ENCODE measurements at regions not wholly inside any gene's neighbourhood (a gene's known extent, or its start where the extent isn't known, plus 50 kb on each side); places are given as distances from the start of the nearest gene placed in this dataset.

GRCh38 chr2:66667301-66667700, 232.4 kb downstream of the MEIS1 start:
- no peak for TF ChIP-seq CTCF (IDR thresholded peaks at IDR 0.05)
- ATAC-seq (ENCODE audit: insufficient number of reproducible peaks, low FRiP score, low read depth): no peak
- H3K36me3 ChIP-seq: no peaks in the 10 kb centered on the region
- no peak overlapping the region for H3K4me3 ChIP-seq
- no peak for DNase-seq (ENCODE audit: low spot score)
- H3K27me3 ChIP-seq (replicated peaks; ENCODE audit: insufficient read depth): no peaks in the 10 kb centered on the region
- no peak overlapping the region for H3K27ac ChIP-seq
- no peaks in the 10 kb centered on the region for H3K4me1 ChIP-seq (ENCODE audit: control insufficient read depth in 1 of 2, low read depth in 2 of 2)
- H3K9me3 ChIP-seq: no peaks in the 10 kb centered on the region

GRCh38 chr2:66673286-66673685, 238.4 kb downstream of the MEIS1 start:
- Histone ChIP-seq H3K27me3 (replicated peaks; ENCODE audit: insufficient read depth) (no peaks in the 10 kb centered on the region), H3K9me3 (no peaks in the 10 kb centered on the region), H3K27ac (no peak overlapping the region), H3K4me1 (ENCODE audit: control insufficient read depth in 1 of 2, low read depth in 2 of 2) (no peaks in the 10 kb centered on the region), H3K4me3 (no peak overlapping the region), H3K36me3 (no peaks in the 10 kb centered on the region)
- ATAC-seq (ENCODE audit: insufficient number of reproducible peaks, low FRiP score, low read depth) (no peak), DNase-seq (ENCODE audit: low spot score) (no peak)
- no peak for TF ChIP-seq CTCF (IDR thresholded peaks at IDR 0.05)

DNA sequence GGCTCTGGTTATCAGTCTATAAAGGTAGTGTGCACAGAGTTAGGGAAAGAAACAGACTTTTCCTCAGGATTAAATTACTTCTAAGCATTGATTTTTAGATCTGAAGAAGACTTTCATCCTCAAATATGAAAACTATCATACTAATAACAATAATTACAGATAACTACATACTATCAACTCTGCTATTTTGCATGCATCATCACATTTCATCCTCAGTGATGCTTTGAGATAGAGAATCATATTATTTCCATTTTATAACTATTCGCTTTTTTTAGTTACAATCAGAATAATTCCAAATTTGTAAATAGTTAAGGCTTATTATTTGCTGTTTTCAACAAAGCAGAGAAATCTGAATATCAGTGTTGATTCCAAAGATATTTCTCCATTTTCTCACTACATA, 239.2 kb downstream of the MEIS1 start:
- TF ChIP-seq CTCF (IDR thresholded peaks at IDR 0.05): no peak
- Histone ChIP-seq H3K4me1 (ENCODE audit: control insufficient read depth in 1 of 2, low read depth in 2 of 2) (no peaks in the 10 kb centered on the region), H3K9me3 (no peaks in the 10 kb centered on the region), H3K27ac (no peak overlapping the region), H3K4me3 (no peak overlapping the region), H3K36me3 (no peaks in the 10 kb centered on the region), H3K27me3 (replicated peaks; ENCODE audit: insufficient read depth) (no peaks in the 10 kb centered on the region)
- DNase-seq (ENCODE audit: low spot score) (no peak), ATAC-seq (ENCODE audit: insufficient number of reproducible peaks, low FRiP score, low read depth) (no peak)

GRCh38 chr2:66675591-66675990, 240.7 kb downstream of the MEIS1 start:
- no peak overlapping the region for H3K4me3 ChIP-seq
- H3K4me1 ChIP-seq (ENCODE audit: control insufficient read depth in 1 of 2, low read depth in 2 of 2): no peaks in the 10 kb centered on the region
- H3K27me3 ChIP-seq (replicated peaks; ENCODE audit: insufficient read depth): no peaks in the 10 kb centered on the region
- TF ChIP-seq CTCF (IDR thresholded peaks at IDR 0.05): no peak
- DNase-seq (ENCODE audit: low spot score) (no peak), ATAC-seq (ENCODE audit: insufficient number of reproducible peaks, low FRiP score, low read depth) (no peak)
- H3K27ac ChIP-seq: no peak overlapping the region
- no peaks in the 10 kb centered on the region for H3K9me3 ChIP-seq
- H3K36me3 ChIP-seq: no peaks in the 10 kb centered on the region

- Histone ChIP-seq H3K4me3 (no peak overlapping the region), H3K36me3 (no peaks in the 10 kb centered on the region), H3K9me3 (no peaks in the 10 kb centered on the region), H3K4me1 (ENCODE audit: control insufficient read depth in 1 of 2, low read depth in 2 of 2) (no peaks in the 10 kb centered on the region), H3K27ac (no peak overlapping the region), H3K27me3 (replicated peaks; ENCODE audit: insufficient read depth) (no peaks in the 10 kb centered on the region)
- ATAC-seq (ENCODE audit: insufficient number of reproducible peaks, low FRiP score, low read depth): no peak
- no peak for DNase-seq (ENCODE audit: low spot score)
- no peak for TF ChIP-seq CTCF (IDR thresholded peaks at IDR 0.05)
Measured at GRCh38 chr2:66679442-66679841, 244.5 kb downstream of the MEIS1 start.
